ENCODE measurements at regions not wholly inside any gene's neighbourhood (a gene's known extent, or its start where the extent isn't known, plus 50 kb on each side); places are given as distances from the start of the nearest gene placed in this dataset.

- DNase-seq (ENCODE audit: low read depth), result no peak
- no peak for TF ChIP-seq CTCF (conservative IDR thresholded peaks at IDR 0.05; ENCODE audit: control insufficient read depth, insufficient read depth, low read depth, low read length)
- no peak overlapping the region for H3K4me3 ChIP-seq (ENCODE audit: control insufficient read depth, low read depth, low read length)
These were observed 66.3 kb upstream of the STX18 start for GRCh38 chr4:4608214-4608537.

GRCh38 chr4:4607336-4608213 lies 65.7 kb upstream of the STX18 start:
- DNase-seq (ENCODE audit: low read depth), result no peak
- no peak for TF ChIP-seq CTCF (conservative IDR thresholded peaks at IDR 0.05; ENCODE audit: control insufficient read depth, insufficient read depth, low read depth, low read length)
- H3K4me3 ChIP-seq (ENCODE audit: control insufficient read depth, low read depth, low read length), result no peak overlapping the region

- TF ChIP-seq CTCF (conservative IDR thresholded peaks at IDR 0.05; ENCODE audit: control insufficient read depth, insufficient read depth, low read depth, low read length), result no peak
- no peak overlapping the region for H3K4me3 ChIP-seq (ENCODE audit: control insufficient read depth, low read depth, low read length)
- peak; percentile 71 for DNase-seq (ENCODE audit: low read depth)
These were observed 64.5 kb upstream of the STX18 start for GRCh38 chr4:4606321-4606720.

- H3K4me3 ChIP-seq (ENCODE audit: control insufficient read depth, low read depth, low read length), result no peak overlapping the region
- no peak for DNase-seq (ENCODE audit: low read depth)
- TF ChIP-seq CTCF (conservative IDR thresholded peaks at IDR 0.05; ENCODE audit: control insufficient read depth, insufficient read depth, low read depth, low read length), result no peak
These were observed 64.0 kb upstream of the STX18 start for GRCh38 chr4:4605849-4606248.

GRCh38 chr4:4603592-4603991 lies 61.7 kb upstream of the STX18 start:
- TF ChIP-seq CTCF (conservative IDR thresholded peaks at IDR 0.05; ENCODE audit: control insufficient read depth, insufficient read depth, low read depth, low read length), result no peak
- no peak for DNase-seq (ENCODE audit: low read depth)
- no peak overlapping the region for H3K4me3 ChIP-seq (ENCODE audit: control insufficient read depth, low read depth, low read length)

- no peak for DNase-seq (ENCODE audit: low read depth)
- no peak for TF ChIP-seq CTCF (conservative IDR thresholded peaks at IDR 0.05; ENCODE audit: control insufficient read depth, insufficient read depth, low read depth, low read length)
- no peak overlapping the region for H3K4me3 ChIP-seq (ENCODE audit: control insufficient read depth, low read depth, low read length)
These were observed 61.2 kb upstream of the STX18 start for GRCh38 chr4:4603067-4603466.

Measured in fibroblast of mammary gland (primary cell).